ENCODE measurements at regions not wholly inside any gene's neighbourhood (a gene's known extent, or its start where the extent isn't known, plus 50 kb on each side); places are given as distances from the start of the nearest gene placed in this dataset.

DNA sequence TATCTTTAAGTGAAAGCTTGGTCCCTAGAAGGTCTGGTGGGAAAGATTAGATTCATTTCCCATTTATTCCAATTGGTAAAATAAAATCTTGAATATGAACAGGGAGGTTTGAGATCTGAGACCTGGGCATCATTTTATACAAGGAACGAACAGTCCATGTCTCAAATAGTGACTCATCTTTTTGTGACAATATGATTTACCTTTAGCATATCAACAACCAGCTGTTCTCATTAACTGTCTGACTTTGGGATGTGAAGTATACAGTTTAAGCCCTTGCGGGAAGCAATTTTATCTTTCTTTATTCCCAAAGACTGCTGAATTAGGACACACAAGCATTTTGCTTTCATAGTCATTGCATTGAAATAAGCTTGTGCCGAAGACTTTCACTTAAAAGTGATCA, 691.6 kb downstream of the ETS1 start:
- DNase-seq = no peak
- no peaks in the 10 kb centered on the region for H3K36me3 ChIP-seq (replicated peaks in 1 of 2; ENCODE audit: insufficient read depth in 1 of 2, low read depth in 2 of 2)
- H3K4me3 ChIP-seq = no peak overlapping the region
- H3K9me3 ChIP-seq = peaks cover 0 to 5% (median 0%) of the 10 kb centered on the region in 3 donors
- no peaks in the 10 kb centered on the region for H3K4me1 ChIP-seq
- H3K27me3 ChIP-seq = no peaks in the 10 kb centered on the region
- 79 to 80% methylated on average over 3 of the region's 3 CpGs for WGBS, 2 donors
- ATAC-seq = no peak
- intact Hi-C loops (cut with DNase I) = no loop called here
- no peak for TF ChIP-seq CTCF (IDR thresholded peaks at IDR 0.05)
- no peak overlapping the region for H3K27ac ChIP-seq

DNA sequence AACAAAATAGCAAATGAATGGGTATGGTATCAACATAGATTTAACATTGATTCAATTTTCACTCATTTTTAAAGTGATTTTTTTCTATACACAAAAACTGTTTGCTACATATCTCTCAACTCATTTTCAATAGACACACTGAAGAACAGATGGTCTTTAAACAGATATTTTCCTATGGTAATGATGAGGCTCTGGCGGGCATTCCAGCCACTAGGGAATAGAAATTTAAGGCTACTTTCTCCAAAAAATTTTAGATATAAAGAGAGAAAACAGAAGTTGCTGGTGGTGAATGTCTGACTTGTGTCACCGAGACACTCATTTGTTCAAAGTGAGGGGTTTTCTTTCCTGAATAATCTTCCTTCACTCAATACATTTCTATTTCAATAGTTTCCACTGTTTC, 693.0 kb downstream of the ETS1 start:
- intact Hi-C loops (cut with DNase I) = no loop called here
- no peak overlapping the region for H3K27ac ChIP-seq
- no peaks in the 10 kb centered on the region for H3K4me1 ChIP-seq
- H3K27me3 ChIP-seq = no peaks in the 10 kb centered on the region
- WGBS, 2 donors = 80 to 83% methylated on average over 2 of the region's 2 CpGs
- peaks cover 0 to 5% (median 0%) of the 10 kb centered on the region in 3 donors for H3K9me3 ChIP-seq
- no peak for DNase-seq
- TF ChIP-seq CTCF (IDR thresholded peaks at IDR 0.05) = no peak
- no peak for TF ChIP-seq POLR2A (IDR thresholded peaks at IDR 0.05)
- H3K4me3 ChIP-seq = no peak overlapping the region
- H3K36me3 ChIP-seq (replicated peaks in 1 of 2; ENCODE audit: insufficient read depth in 1 of 2, low read depth in 2 of 2) = no peaks in the 10 kb centered on the region
- ATAC-seq = no peak

- Histone ChIP-seq H3K4me1 (no peaks in the 10 kb centered on the region), H3K4me3 (no peak overlapping the region), H3K27me3 (no peaks in the 10 kb centered on the region), H3K27ac (no peak overlapping the region), H3K9me3 (peaks cover 0 to 9% (median 0%) of the 10 kb centered on the region in 3 donors), H3K36me3 (replicated peaks in 1 of 2; ENCODE audit: insufficient read depth in 1 of 2, low read depth in 2 of 2) (no peaks in the 10 kb centered on the region)
- DNase-seq = no peak
- intact Hi-C loops (cut with DNase I) = no loop called here
- ATAC-seq = no peak
- no peak for TF ChIP-seq CTCF (IDR thresholded peaks at IDR 0.05)
- TF ChIP-seq POLR2A (IDR thresholded peaks at IDR 0.05) = no peak
Observed at GRCh38 chr11:127890030-127890615, 697.2 kb downstream of the ETS1 start.

DNA sequence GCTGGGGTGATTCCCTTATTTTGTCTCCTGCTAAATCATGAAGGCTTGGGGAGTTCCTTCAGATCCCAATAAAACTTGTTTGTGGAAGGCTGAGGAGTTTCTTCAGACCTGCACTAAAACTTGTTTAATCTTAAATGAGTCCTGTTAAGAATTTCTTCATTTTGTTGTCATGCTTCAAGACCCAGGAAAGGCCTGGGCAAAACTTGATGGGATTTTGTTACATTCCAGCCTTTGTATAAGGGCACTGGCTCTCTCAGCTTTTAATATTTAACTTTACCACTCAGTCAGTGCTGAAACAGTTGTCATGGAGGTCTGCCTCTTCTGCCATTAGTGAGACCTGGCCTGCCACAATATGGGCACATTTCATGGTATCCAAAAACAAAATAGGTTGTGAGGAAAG, 699.0 kb downstream of the ETS1 start:
- H3K36me3 ChIP-seq (replicated peaks in 1 of 2; ENCODE audit: insufficient read depth in 1 of 2, low read depth in 2 of 2) = no peaks in the 10 kb centered on the region
- H3K4me1 ChIP-seq = no peaks in the 10 kb centered on the region
- H3K9me3 ChIP-seq = peaks cover 0 to 11% (median 0%) of the 10 kb centered on the region in 3 donors
- no peak for TF ChIP-seq POLR2A (IDR thresholded peaks at IDR 0.05)
- TF ChIP-seq CTCF (IDR thresholded peaks at IDR 0.05) = no peak
- H3K27me3 ChIP-seq = no peaks in the 10 kb centered on the region
- no peak for DNase-seq
- intact Hi-C loops (cut with DNase I) = no loop called here
- H3K4me3 ChIP-seq = no peak overlapping the region
- no peak for ATAC-seq
- H3K27ac ChIP-seq = no peak overlapping the region

- DNase-seq = no peak
- intact Hi-C loops (cut with DNase I) = no loop called here
Observed at GRCh38 chr11:127875131-127875530, 712.2 kb downstream of the ETS1 start.

More at GRCh38 chr11:127875131-127875530, 712.2 kb downstream of the ETS1 start:
- H3K4me1 ChIP-seq = peaks cover 6% of the 10 kb centered on the region
- no peaks in the 10 kb centered on the region for H3K27me3 ChIP-seq
- no peaks in the 10 kb centered on the region for H3K36me3 ChIP-seq (replicated peaks in 1 of 2; ENCODE audit: insufficient read depth in 1 of 2, low read depth in 2 of 2)
- no peaks in the 10 kb centered on the region for H3K9me3 ChIP-seq
- ATAC-seq = no peak
- H3K27ac ChIP-seq = no peak overlapping the region
- WGBS, 2 donors = 11 to 14% methylated on average over 2 of the region's 2 CpGs
- TF ChIP-seq POLR2A (IDR thresholded peaks at IDR 0.05) (no peak), CTCF (IDR thresholded peaks at IDR 0.05) (no peak)
- no peak overlapping the region for H3K4me3 ChIP-seq

Data from body of pancreas (tissue), 4 donors.